ENCODE measurements at regions not wholly inside any gene's neighbourhood (a gene's known extent, or its start where the extent isn't known, plus 50 kb on each side); places are given as distances from the start of the nearest gene placed in this dataset.

DNA sequence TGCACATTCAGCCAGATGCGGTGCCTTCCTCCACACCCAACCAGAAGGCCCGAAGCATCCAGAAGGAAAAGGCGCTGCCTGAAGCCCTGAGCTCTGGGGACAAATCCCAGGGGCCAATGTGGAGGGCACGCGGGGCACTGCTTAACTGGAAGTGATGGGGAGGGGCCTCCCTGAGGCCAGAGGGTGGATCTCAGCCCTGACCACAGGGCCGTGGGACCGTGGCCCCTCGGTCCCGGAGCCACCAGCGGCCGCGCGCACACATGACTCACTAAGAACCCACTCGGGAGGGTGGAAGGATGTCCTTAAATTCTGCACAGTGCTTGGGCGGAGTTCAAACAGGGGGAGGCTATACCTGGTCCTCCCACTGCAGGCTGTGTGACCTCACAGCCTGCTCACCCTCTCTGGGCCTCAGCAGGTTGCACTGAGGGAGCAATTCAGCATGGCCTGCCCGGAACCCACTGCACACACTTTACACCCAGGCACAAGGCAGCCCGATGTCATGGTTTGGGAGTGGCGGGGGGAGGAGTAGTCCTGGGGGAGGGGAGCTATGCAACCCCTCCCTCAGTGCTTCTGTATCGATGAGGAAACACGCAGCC, 89.5 kb downstream of the RFLNA start:
- no peak overlapping the region for H3K4me3 ChIP-seq (ENCODE audit: low read depth, low read length)

DNA sequence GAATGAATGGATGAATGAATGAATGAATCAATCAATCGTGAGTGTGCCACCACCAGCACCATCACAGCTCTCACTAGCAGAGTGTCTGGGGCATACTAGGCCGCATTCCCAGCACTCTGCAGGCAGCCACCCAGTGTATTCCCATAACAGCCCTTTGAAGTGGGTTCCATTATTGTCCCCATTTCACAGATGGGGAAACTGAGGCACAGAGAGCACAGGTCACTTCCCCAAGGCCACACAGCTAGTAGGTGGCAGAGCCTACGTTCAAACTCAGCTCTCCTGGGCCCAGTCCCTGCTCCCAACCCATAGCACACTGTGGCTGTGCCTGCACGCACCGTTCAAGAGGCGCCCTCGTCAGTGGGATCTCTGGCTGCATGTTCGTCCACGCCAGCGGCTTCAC, 88.1 kb downstream of the RFLNA start:
- no peak overlapping the region for H3K4me3 ChIP-seq (ENCODE audit: low read depth, low read length)

More for the DNA sequence above, 89.5 kb downstream of the RFLNA start:
- TF ChIP-seq, protein P1, sequence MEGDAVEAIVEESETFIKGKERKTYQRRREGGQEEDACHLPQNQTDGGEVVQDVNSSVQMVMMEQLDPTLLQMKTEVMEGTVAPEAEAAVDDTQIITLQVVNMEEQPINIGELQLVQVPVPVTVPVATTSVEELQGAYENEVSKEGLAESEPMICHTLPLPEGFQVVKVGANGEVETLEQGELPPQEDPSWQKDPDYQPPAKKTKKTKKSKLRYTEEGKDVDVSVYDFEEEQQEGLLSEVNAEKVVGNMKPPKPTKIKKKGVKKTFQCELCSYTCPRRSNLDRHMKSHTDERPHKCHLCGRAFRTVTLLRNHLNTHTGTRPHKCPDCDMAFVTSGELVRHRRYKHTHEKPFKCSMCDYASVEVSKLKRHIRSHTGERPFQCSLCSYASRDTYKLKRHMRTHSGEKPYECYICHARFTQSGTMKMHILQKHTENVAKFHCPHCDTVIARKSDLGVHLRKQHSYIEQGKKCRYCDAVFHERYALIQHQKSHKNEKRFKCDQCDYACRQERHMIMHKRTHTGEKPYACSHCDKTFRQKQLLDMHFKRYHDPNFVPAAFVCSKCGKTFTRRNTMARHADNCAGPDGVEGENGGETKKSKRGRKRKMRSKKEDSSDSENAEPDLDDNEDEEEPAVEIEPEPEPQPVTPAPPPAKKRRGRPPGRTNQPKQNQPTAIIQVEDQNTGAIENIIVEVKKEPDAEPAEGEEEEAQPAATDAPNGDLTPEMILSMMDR (IDR thresholded peaks at IDR 0.05; ENCODE audit: borderline replicate concordance, insufficient read depth, low read depth, low read length): no peak

DNA sequence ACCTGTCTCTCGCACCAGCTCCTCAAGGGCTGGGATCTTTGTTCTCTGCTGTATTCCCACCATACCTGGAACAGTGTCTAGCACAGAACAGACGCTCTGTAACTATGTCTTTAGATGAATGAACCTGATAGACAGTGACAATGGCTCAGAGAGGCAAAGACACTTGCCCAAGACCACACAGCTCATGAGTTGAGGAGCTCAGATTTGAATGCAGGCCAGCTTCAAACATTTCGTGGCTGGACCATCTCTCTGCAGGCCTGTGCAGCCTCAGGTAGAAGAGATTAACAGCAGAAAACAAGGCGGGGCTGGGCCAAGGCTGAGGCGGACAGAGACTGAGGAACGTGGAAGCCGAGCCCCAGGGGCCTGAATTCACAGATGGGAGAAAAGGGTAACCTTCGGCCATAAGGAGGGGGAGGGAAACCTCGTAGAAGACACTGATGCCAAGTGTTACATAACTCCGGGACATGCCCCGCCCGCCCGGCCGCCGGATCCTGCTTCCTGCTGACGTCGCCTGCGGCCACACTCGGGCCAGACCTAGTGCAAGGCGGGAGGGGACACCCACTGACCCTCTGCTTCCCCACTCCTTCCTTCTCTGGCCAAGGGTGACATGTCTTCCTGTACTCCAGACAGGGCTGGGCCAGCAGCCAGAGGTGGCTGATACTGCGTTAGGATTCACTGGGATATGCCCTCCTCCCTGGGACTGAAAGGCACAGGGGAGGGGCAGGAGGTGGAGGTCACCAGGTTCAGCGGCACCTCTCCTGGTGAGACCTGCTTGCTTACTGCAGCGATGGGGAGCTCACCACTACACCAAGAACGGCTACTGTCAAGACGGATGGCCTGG, 86.8 kb downstream of the RFLNA start:
- TF ChIP-seq, protein P1 (IDR thresholded peaks at IDR 0.05; ENCODE audit: borderline replicate concordance, insufficient read depth, low read depth, low read length): no peak
- no peak overlapping the region for H3K4me3 ChIP-seq (ENCODE audit: low read depth, low read length)

More for the DNA sequence above, 88.1 kb downstream of the RFLNA start:
- TF ChIP-seq, protein P1 (IDR thresholded peaks at IDR 0.05; ENCODE audit: borderline replicate concordance, insufficient read depth, low read depth, low read length): no peak

DNA sequence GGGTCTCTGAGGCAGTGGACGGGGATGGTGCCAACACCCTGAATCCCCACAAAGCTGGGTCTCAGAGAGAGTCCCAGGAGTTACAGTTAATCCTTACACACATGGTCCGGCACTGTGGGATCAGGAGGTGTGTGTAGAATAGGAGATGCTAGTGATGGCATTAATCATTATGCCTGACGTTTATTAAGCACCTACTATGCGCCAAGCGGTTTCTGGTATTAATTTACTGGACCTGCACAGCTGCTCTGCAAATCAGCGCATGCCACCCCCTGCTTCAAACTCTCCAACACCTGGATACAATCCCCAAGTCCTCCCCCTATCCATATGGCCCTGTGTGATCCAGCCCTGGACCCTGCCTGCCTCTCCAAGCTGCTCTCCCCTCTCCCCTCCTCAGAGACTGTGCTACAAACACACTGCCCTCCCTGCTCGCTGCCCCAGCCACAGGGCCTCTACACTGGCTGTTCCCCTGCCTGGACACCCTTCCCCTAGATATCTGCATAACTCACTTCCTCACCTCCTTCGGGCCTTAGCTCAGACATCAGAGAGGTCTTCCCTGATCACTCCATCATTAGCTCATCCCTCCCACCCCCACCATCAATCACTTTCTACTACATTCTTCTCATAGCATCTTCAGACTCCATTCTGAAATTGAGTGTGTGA, 86.0 kb downstream of the RFLNA start:
- TF ChIP-seq, protein P1 (IDR thresholded peaks at IDR 0.05; ENCODE audit: borderline replicate concordance, insufficient read depth, low read depth, low read length): no peak
- H3K4me3 ChIP-seq (ENCODE audit: low read depth, low read length): no peak overlapping the region

DNA sequence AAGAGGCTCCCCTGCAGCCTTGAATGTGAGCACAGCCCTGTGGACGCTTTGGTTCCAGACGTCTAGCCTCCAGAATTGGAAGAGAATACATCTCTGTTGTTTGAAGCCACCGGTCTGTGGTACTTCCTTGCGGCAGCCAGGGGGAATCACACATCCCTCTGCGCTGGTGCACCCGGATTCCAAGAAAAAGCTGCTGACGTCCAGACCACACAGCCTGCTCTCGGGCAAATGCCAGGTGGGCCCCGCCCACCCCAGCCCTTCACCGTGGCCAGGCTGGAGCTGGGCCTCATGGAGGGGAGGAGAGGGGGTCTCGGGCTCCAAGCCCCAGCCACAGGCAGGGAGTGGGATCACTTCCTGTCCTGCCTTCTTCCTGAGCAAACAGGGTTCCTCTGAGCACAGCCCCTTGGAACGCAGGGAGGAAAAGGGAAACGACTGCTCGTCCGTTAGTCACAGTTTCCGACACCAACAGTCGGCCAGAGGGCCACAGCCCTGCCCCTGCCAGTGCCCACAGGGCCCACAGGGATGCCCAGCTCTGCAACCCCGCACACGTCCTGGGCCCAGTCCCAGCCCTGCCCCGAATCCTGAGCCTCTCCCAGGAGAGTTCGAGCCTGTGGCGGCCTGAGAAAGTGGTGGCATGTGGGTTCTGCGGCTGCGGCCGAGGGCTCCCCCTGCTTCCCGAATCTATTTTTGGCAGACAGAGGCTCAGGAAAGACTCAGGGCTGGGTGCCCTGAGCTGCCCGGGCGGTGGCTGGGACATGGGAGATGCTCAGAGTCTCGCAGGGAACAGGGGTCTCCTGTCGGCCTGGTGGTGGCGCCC, 85.3 kb downstream of the RFLNA start:
- TF ChIP-seq, protein P1 (IDR thresholded peaks at IDR 0.05; ENCODE audit: borderline replicate concordance, insufficient read depth, low read depth, low read length): no peak
- H3K4me3 ChIP-seq (ENCODE audit: low read depth, low read length): no peak overlapping the region

DNA sequence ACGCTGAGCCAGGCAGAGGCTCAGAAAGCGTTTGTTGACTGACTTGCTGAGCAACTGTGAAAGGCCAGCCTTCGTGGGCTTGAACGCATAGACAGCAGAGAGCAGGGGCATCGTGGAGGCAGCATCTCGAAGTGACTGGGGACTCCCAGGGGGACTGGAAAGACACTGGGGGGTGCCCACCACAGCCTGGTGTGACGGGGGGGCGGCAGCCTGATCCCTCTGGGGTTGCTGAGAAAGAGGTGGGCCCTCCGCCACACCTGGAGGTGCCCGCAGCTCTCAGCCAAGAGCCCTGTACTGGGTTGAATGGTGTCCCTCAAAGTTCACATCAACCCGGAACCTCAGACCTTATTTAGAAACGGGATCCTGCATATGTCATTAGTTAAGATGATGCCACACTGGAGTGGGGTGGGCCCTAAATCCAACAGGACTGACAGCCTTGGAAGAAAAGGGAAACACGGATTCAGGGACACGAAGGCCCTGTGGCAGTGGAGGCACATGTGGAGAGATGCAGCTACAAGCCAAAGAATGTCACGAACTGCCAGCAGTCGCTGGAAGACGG, 84.6 kb downstream of the RFLNA start:
- H3K4me3 ChIP-seq (ENCODE audit: low read depth, low read length): no peak overlapping the region
- TF ChIP-seq, protein P1 (IDR thresholded peaks at IDR 0.05; ENCODE audit: borderline replicate concordance, insufficient read depth, low read depth, low read length): no peak

Data from GM12875 (cell line).